Umbilical cord (tissue), 1 donor: ENCODE measurements at regions not wholly inside any gene's neighbourhood (a gene's known extent, or its start where the extent isn't known, plus 50 kb on each side); places are given as distances from the start of the nearest gene placed in this dataset.

ENCODE experiments used
- DNase-seq: peaks from one replicate; pipeline ENCODE4 v3.0.0-alpha.2; 2015; ENCODE audit warnings: low spot score

- DNase-seq, result no peak
Observed at GRCh38 chr4:116438417-116438816, 647.0 kb downstream of the TRAM1L1 start.

GRCh38 chr4:116427666-116428065 is 657.7 kb downstream of the TRAM1L1 start:
- DNase-seq, result no peak

GRCh38 chr4:116413222-116413621 is 672.2 kb downstream of the TRAM1L1 start:
- DNase-seq, result no peak

GRCh38 chr4:116401293-116401692 is 684.1 kb downstream of the TRAM1L1 start:
- no peak for DNase-seq

- no peak for DNase-seq
Observed at GRCh38 chr4:116400480-116400879, 684.9 kb downstream of the TRAM1L1 start.

GRCh38 chr4:116397714-116398113 is 687.7 kb downstream of the TRAM1L1 start:
- DNase-seq, result no peak

- peak; percentile 85 for DNase-seq
Observed at GRCh38 chr4:116397291-116397690, 688.1 kb downstream of the TRAM1L1 start.

GRCh38 chr4:116395408-116395807 is 690.0 kb downstream of the TRAM1L1 start:
- DNase-seq, result no peak

GRCh38 chr4:116391020-116391419 is 694.4 kb downstream of the TRAM1L1 start:
- DNase-seq, result no peak

GRCh38 chr4:116389139-116389538 is 696.2 kb downstream of the TRAM1L1 start:
- no peak for DNase-seq

- peak; percentile 35 for DNase-seq
Observed at GRCh38 chr4:116387937-116388474, 697.4 kb downstream of the TRAM1L1 start.

GRCh38 chr4:116386856-116387255 is 698.5 kb downstream of the TRAM1L1 start:
- DNase-seq, result no peak

GRCh38 chr4:116385583-116385982 is 699.8 kb downstream of the TRAM1L1 start:
- DNase-seq, result no peak

GRCh38 chr4:116374815-116375214 is 710.6 kb downstream of the TRAM1L1 start:
- no peak for DNase-seq

- peak; percentile 50 for DNase-seq
Observed at GRCh38 chr4:116362583-116362982, 722.8 kb downstream of the TRAM1L1 start.

- no peak for DNase-seq
Observed at GRCh38 chr4:116361790-116362189, 723.6 kb downstream of the TRAM1L1 start.

GRCh38 chr4:116358633-116359222 is 726.6 kb downstream of the TRAM1L1 start:
- peak; percentile 34 for DNase-seq

- DNase-seq, result no peak
Observed at GRCh38 chr4:116357758-116358157, 727.6 kb downstream of the TRAM1L1 start.

GRCh38 chr4:116346750-116347149 is 738.6 kb downstream of the TRAM1L1 start:
- peak; percentile 42 for DNase-seq

- DNase-seq, result no peak
Observed at GRCh38 chr4:116343809-116344208, 741.6 kb downstream of the TRAM1L1 start.

GRCh38 chr4:116342143-116342542 is 743.2 kb downstream of the TRAM1L1 start:
- DNase-seq, result no peak

- DNase-seq, result peak; percentile 51
Observed at GRCh38 chr4:116332508-116332907, 752.9 kb downstream of the TRAM1L1 start.

GRCh38 chr4:116328261-116328860 is 757.0 kb downstream of the TRAM1L1 start:
- DNase-seq, result peak; percentile 97
